Smooth muscle cell (in vitro differentiated cells): ENCODE measurements at regions not wholly inside any gene's neighbourhood (a gene's known extent, or its start where the extent isn't known, plus 50 kb on each side); places are given as distances from the start of the nearest gene placed in this dataset. TPM values are rescaled to one million over a fixed set of nuclear protein-coding genes. Genes with fewer than 3 reads are reported as not detected.

Experiments
- DNase-seq: peaks from one replicate; lab custom pipeline; 2025; ENCODE audit not compliant: unreplicated experiment; lab: John Stamatoyannopoulos, UW
- H2AFZ ChIP-seq: fragments of 200-600 bp; sonication (generic); 2 replicates; pipeline ENCODE4 v1.6.0; 2016; ENCODE audit warnings: antibody characterized with exemption, low read depth, mild to moderate bottlenecking
- H3F3A ChIP-seq: fragments of 200-600 bp; sonication (generic); 2 replicates; pipeline ENCODE4 v1.6.0; 2017; ENCODE audit warnings: antibody characterized with exemption, low read depth
- H3K27ac ChIP-seq: fragments of 200-600 bp; sonication (generic); 2 replicates; pipeline ENCODE4 v1.5.1; 2016; ENCODE audit warnings: low read depth, mild to moderate bottlenecking
- H3K27me3 ChIP-seq: fragments of 200-600 bp; sonication (generic); 2 replicates; pipeline ENCODE4 v1.6.1; 2016; ENCODE audit warnings: low read depth, mild to moderate bottlenecking
- H3K36me3 ChIP-seq: fragments of 200-600 bp; sonication (generic); 2 replicates; pipeline ENCODE4 v1.5.1; 2016; ENCODE audit warnings: low read depth
- H3K4me1 ChIP-seq: fragments of 200-600 bp; sonication (generic); 2 replicates; pipeline ENCODE4 v1.5.1; 2016; ENCODE audit warnings: low read depth
- H3K4me2 ChIP-seq: fragments of 200-600 bp; sonication (generic); 2 replicates; pipeline ENCODE4 v1.6.0; 2016; ENCODE audit warnings: mild to moderate bottlenecking
- H3K4me3 ChIP-seq: fragments of 200-600 bp; sonication (generic); 2 replicates; pipeline ENCODE4 v1.5.1; 2016; ENCODE audit warnings: mild to moderate bottlenecking
- H3K79me2 ChIP-seq: fragments of 200-600 bp; sonication (generic); 2 replicates; pipeline ENCODE4 v1.6.0; 2016; ENCODE audit warnings: low read depth, mild to moderate bottlenecking
- H3K9ac ChIP-seq: fragments of 200-600 bp; sonication (generic); 2 replicates; pipeline ENCODE4 v1.6.0; 2016; ENCODE audit warnings: low read depth
- H3K9me3 ChIP-seq: fragments of 200-600 bp; sonication (generic); replicated peaks from 2 replicates; pipeline ENCODE4 v1.5.1; 2016; ENCODE audit warnings: low read depth
- H4K20me1 ChIP-seq: fragments of 200-600 bp; sonication (generic); 2 replicates; pipeline ENCODE4 v1.6.0; 2016; ENCODE audit warnings: low read depth
- CTCF ChIP-seq: fragments of 200-600 bp; sonication (generic); IDR thresholded peaks from 2 replicates; pipeline ENCODE4 v1.5.1; 2017; ENCODE audit warnings: borderline replicate concordance, mild to moderate bottlenecking, antibody characterized with exemption; ENCODE audit not compliant: insufficient read depth, poor library complexity, severe bottlenecking
- WGBS: methylation state at CpG from one replicate; pipeline ENCODE4 v1.1.7; 2016; ENCODE audit warnings: low lambda C conversion rate; 5-methylcytosine and 5-hydroxymethylcytosine counted together
- small RNA-seq: library from RNA; depleted of rRNA; stranded (forward); fragments of <200 nt; gene quantifications from one replicate; pipeline ENCODE3, GENCODE V24; 2014

DNA sequence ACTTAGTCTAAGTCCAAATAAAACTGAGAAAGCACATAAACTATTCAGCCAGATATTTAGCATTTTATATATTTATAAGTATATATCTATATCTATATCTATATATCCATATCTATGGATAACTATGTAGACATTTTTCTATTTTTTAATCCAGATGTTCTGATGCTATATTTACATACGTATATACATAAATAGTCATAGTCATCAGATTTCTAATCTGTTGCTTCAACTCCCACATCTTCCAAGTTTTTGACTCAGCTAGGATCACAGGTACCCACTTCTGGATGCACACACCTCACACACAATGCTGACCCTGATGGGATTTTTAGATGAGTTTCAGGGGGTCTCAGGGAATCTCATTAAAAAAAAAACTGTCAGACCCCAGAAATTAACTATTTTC is 52.2 kb upstream of the ZC3H11B start:
- WGBS = 94% methylated on average over 1 of the region's 1 CpG

GRCh38 chr1:219664310-219665029 is 51.6 kb upstream of the ZC3H11B start:
- Histone ChIP-seq H3F3A (no peaks in the 10 kb centered on the region), H3K4me1 (peaks cover 13% of the 10 kb centered on the region), H3K9me3 (no peaks in the 10 kb centered on the region), H3K9ac (no peak overlapping the region), H3K27ac (no peak overlapping the region), H2AFZ (no peak overlapping the region), H3K27me3 (peaks cover 9% of the 10 kb centered on the region), H4K20me1 (no peaks in the 10 kb centered on the region), H3K4me3 (no peak overlapping the region), H3K36me3 (no peaks in the 10 kb centered on the region), H3K79me2 (no peaks in the 10 kb centered on the region), H3K4me2 (no peak overlapping the region)
- no peak for DNase-seq
- WGBS = 82% methylated on average over 4 of the region's 4 CpGs
- no peak for TF ChIP-seq CTCF

More for the DNA sequence above, 52.2 kb upstream of the ZC3H11B start:
- TF ChIP-seq CTCF = no peak
- H4K20me1 ChIP-seq = no peaks in the 10 kb centered on the region
- H3K9ac ChIP-seq = no peak overlapping the region
- H3K4me1 ChIP-seq = peaks cover 7% of the 10 kb centered on the region
- H3K9me3 ChIP-seq = no peaks in the 10 kb centered on the region
- peaks cover 9% of the 10 kb centered on the region for H3K27me3 ChIP-seq
- no peak overlapping the region for H3K4me3 ChIP-seq
- no peak overlapping the region for H2AFZ ChIP-seq
- H3F3A ChIP-seq = no peaks in the 10 kb centered on the region
- no peak for DNase-seq
- no peaks in the 10 kb centered on the region for H3K36me3 ChIP-seq
- no peak overlapping the region for H3K27ac ChIP-seq
- no peaks in the 10 kb centered on the region for H3K79me2 ChIP-seq
- no peak overlapping the region for H3K4me2 ChIP-seq

Small RNAs in the stretch of these regions (small RNA-seq; reads per million reads assigned to genes)
- gene RNA5SP76 = not detected
